ENCODE measurements at regions not wholly inside any gene's neighbourhood (a gene's known extent, or its start where the extent isn't known, plus 50 kb on each side); places are given as distances from the start of the nearest gene placed in this dataset.

DNA sequence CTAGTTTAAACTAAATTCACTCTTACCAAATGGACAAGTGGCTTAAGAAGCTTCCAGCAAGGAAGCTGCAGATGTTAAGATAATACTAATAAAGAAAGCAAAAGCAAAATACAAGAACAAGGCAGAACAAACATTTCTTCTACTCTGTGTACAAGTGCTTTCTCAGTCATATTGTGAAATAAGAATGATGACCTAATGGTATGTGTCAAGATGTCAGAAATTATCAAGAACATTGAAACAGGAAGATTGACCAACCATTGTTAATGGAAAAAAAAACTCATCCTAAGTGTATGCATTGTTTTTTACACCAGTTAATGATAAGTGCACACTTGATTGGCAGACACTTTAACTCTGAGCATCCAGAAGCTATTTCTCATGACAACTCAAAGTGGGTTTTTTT, 65.4 kb upstream of the P2RY1 start:
- TF ChIP-seq POLR2A (IDR thresholded peaks at IDR 0.05) = no peak
- TF ChIP-seq, protein P1, sequence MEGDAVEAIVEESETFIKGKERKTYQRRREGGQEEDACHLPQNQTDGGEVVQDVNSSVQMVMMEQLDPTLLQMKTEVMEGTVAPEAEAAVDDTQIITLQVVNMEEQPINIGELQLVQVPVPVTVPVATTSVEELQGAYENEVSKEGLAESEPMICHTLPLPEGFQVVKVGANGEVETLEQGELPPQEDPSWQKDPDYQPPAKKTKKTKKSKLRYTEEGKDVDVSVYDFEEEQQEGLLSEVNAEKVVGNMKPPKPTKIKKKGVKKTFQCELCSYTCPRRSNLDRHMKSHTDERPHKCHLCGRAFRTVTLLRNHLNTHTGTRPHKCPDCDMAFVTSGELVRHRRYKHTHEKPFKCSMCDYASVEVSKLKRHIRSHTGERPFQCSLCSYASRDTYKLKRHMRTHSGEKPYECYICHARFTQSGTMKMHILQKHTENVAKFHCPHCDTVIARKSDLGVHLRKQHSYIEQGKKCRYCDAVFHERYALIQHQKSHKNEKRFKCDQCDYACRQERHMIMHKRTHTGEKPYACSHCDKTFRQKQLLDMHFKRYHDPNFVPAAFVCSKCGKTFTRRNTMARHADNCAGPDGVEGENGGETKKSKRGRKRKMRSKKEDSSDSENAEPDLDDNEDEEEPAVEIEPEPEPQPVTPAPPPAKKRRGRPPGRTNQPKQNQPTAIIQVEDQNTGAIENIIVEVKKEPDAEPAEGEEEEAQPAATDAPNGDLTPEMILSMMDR (IDR thresholded peaks at IDR 0.05) = no peak

Data from testis (tissue), 2 donors.